Stimulated activated CD8-positive, alpha-beta memory T cell treated with anti-CD3 and anti-CD28 coated beads, Interleukin-7, amount 100 ng/mL, for 48 hours (primary cell): ENCODE measurements at regions not wholly inside any gene's neighbourhood (a gene's known extent, or its start where the extent isn't known, plus 50 kb on each side); places are given as distances from the start of the nearest gene placed in this dataset.

ENCODE experiments used
- DNase-seq, 2 donors: peaks; one replicate each; pipeline ENCODE4 v3.0.0-alpha.2; 2020; ENCODE audit warnings: low read depth in 1 of 2; ENCODE audit errors: extremely low read depth in 1 of 2

GRCh38 chr11:45477588-45477987 lies 187.8 kb downstream of the CHST1 start:
- no peak for DNase-seq

GRCh38 chr11:45476126-45476525 lies 189.3 kb downstream of the CHST1 start:
- DNase-seq: no peak

- no peak for DNase-seq
These were observed 189.0 kb upstream of the SYT13 start for GRCh38 chr11:45475173-45475572.

GRCh38 chr11:45473341-45473895 lies 187.3 kb upstream of the SYT13 start:
- no peak for DNase-seq

- no peak for DNase-seq
These were observed 186.7 kb upstream of the SYT13 start for GRCh38 chr11:45472716-45473317.

GRCh38 chr11:45471266-45471665 lies 185.1 kb upstream of the SYT13 start:
- no peak for DNase-seq

GRCh38 chr11:45470794-45471167 lies 184.6 kb upstream of the SYT13 start:
- no peak for DNase-seq

GRCh38 chr11:45470151-45470793 lies 184.1 kb upstream of the SYT13 start:
- no peak for DNase-seq

- no peak for DNase-seq
These were observed 182.2 kb upstream of the SYT13 start for GRCh38 chr11:45468267-45468856.

- no peak for DNase-seq
These were observed 177.4 kb upstream of the SYT13 start for GRCh38 chr11:45463541-45463940.

- DNase-seq: no peak
These were observed 175.4 kb upstream of the SYT13 start for GRCh38 chr11:45461514-45461913.

GRCh38 chr11:45459491-45459890 lies 173.3 kb upstream of the SYT13 start:
- DNase-seq: no peak

GRCh38 chr11:45458269-45458668 lies 172.1 kb upstream of the SYT13 start:
- no peak for DNase-seq

- no peak for DNase-seq
These were observed 171.5 kb upstream of the SYT13 start for GRCh38 chr11:45457649-45458048.

- DNase-seq: no peak
These were observed 170.5 kb upstream of the SYT13 start for GRCh38 chr11:45456686-45457085.

- no peak for DNase-seq
These were observed 169.4 kb upstream of the SYT13 start for GRCh38 chr11:45455536-45455935.

- DNase-seq: no peak
These were observed 168.8 kb upstream of the SYT13 start for GRCh38 chr11:45454917-45455401.

- DNase-seq: no peak
These were observed 167.6 kb upstream of the SYT13 start for GRCh38 chr11:45453721-45454120.

GRCh38 chr11:45451766-45452440 lies 165.8 kb upstream of the SYT13 start:
- no peak for DNase-seq

GRCh38 chr11:45450189-45450588 lies 164.0 kb upstream of the SYT13 start:
- no peak for DNase-seq

- no peak for DNase-seq
These were observed 163.0 kb upstream of the SYT13 start for GRCh38 chr11:45449036-45449601.
